ENCODE measurements at regions not wholly inside any gene's neighbourhood (a gene's known extent, or its start where the extent isn't known, plus 50 kb on each side); places are given as distances from the start of the nearest gene placed in this dataset.

DNA sequence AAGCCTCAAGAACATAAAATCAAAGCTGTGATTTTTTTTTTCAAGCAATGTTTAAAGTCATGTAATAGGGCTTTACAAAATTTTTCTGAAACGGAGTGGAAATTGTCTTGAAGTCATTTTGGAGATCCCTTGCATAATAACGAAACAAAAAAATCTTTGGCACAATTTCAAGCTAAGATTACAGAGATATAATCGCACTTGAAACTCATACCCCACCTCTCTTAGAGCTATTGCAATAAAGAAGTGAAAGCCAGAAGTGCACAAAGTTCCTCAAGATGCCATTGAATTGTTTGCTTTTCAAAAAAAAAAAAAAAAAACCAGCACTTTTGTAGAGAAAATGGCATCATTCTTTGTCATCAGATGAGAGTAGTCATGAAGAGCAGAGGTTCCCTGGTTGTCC is 152.3 kb downstream of the PAX3 start:
- no peak for DNase-seq

DNA sequence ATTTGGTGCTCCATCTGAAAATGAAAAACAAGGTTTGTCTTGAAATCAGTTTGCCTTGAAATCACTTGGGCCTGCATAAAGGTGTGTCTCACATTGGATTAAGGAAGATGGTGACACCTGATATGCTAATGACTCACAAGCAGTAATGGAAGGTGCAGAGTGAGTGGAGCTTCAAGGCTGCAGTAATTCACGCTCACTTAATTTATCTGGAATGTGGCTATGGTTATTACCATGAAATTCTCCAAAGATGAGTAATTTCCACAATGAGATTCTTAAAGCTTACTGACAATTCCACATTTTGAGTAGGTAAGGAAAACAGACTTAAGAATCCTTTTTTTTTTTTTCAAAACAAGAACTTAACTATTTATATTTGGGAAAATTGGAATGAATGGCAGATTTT is 156.8 kb downstream of the PAX3 start:
- no peak for DNase-seq

DNA sequence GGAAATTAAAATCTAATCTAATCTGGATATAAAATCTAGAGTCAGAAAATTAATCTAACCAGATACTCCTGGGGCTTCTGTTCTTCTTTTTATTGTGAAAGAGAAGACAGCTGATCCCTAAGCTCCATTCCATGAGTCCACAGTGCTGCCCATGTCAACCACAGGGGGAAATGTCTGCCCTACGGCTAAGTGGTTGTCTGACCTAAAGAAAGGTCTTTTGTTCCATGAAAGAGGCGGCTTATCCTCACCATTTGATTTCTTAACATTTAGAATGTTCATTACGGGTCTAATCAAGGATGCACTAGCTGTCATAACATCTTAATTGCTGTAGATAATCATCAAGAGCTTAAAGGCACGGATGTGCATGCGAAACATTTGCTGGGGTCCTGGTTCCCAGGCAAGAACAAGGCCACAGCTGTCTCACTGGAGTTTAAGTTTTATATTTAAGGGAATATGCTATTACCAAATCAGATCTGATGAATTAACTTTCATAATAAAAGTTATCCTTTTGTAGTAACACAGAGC is 162.6 kb downstream of the PAX3 start:
- DNase-seq, result no peak

GRCh38 chr2:222134654-222135053 is 164.1 kb downstream of the PAX3 start:
- no peak for DNase-seq

DNA sequence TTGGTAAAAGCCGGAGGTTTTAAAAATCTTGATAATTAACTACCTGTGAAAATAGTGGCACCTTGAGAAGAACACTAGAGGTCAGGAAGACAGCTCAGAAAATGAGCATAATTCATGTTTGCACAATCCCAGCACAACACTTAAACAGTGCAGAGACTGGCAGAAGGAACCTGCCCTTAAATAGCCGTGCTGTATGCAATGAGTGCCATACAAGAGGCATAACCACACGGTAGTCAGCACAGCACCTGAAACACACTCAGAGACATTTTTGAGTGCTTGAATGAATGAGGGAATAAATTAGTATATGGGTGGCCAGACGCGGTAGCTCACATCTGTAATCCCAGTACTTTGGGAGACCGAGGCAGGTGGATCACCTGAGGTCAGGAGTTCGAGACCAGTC is 164.9 kb downstream of the PAX3 start:
- DNase-seq, result no peak

- no peak for DNase-seq
Measured at GRCh38 chr2:222130855-222131254, 167.9 kb downstream of the PAX3 start.

DNA sequence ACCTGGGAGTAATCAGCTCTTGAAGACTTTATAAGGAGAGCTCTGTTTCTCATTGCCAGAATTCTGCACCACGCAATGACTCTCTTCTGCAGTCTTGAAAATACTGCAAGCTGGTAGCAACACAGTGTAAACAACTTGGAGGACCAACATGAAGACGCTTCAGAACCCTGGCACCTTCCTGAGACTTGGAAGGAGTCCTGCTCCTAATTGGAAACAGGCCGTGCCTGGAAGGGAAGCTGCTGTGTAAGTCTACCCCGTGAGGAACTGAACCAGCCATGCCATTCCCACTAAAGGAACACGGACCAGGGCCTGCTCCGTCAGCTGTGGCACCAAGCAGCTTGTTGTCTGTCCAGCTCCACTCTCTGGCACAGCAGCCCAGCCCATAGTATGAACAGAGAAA is 171.1 kb downstream of the PAX3 start:
- no peak for DNase-seq

GRCh38 chr2:222120933-222121332 is 177.9 kb downstream of the PAX3 start:
- no peak for DNase-seq

DNA sequence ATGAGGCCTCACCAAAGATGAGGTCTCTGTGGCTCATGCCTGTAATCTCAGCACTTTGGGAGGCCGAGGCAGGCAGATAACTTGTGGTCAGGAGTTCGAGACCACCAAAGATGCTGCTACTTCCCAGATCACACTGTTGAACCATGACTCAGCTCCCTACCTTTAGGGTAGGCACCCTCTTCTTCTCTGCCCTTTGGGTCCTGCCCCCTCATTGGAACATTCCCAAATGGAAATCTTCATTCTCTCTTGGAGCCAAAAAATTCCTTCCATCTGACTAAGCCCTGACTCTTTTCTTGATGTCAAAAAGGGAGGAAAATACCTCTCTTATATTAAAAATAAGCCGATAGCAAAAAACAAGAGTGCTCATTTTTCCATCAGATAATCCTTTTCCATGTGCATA is 183.5 kb downstream of the PAX3 start:
- DNase-seq, result no peak

DNA sequence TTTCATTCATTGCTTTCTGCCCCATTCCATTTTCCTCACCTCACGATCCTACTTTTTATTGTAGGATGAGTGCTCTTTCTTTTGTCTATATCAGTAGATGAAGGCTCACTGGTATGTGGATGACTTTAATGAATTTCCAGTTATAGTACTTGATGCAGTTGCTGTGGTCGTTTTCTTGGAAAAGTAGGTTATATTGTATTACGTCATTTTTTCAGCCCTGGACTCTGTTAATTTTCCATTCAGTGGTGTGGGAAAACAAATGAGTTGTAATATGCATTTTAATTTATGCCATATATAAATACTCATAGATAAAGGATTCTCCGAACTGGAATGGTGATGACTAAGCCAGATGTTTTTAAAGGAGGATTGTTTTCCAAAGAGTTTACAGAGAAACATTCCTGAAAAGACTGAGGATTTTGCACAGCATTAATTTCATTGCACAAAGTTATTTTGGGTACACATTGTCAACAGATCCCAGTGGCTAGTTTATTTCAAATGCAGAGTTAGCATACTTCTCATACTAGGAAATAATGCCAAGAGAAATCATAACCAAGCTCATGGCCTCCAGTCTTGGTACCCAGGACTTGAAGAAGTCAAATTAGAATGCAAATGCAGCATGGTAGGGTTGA is 189.7 kb downstream of the PAX3 start:
- DNase-seq, result no peak

DNA sequence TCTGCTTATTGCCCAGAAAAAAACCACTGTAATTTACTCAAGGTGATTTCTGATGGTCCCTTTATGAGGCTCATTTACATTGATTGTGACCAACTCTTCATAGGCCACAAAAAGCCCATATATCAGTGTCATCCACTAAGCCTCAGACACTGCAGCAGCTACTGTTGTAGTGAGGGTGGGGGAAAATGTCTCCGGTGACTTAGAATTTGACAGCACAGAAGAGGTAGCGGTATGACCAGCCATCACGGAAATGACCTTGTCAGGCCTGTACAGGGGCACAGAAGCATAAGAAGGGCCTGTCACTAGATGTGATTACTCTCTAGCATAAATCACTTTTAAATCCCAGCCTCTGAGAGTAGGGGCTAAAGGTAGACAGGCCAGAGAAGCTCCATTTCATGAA is 190.3 kb downstream of the PAX3 start:
- no peak for DNase-seq

GRCh38 chr2:222105046-222105445 is 193.8 kb downstream of the PAX3 start:
- DNase-seq, result no peak

DNA sequence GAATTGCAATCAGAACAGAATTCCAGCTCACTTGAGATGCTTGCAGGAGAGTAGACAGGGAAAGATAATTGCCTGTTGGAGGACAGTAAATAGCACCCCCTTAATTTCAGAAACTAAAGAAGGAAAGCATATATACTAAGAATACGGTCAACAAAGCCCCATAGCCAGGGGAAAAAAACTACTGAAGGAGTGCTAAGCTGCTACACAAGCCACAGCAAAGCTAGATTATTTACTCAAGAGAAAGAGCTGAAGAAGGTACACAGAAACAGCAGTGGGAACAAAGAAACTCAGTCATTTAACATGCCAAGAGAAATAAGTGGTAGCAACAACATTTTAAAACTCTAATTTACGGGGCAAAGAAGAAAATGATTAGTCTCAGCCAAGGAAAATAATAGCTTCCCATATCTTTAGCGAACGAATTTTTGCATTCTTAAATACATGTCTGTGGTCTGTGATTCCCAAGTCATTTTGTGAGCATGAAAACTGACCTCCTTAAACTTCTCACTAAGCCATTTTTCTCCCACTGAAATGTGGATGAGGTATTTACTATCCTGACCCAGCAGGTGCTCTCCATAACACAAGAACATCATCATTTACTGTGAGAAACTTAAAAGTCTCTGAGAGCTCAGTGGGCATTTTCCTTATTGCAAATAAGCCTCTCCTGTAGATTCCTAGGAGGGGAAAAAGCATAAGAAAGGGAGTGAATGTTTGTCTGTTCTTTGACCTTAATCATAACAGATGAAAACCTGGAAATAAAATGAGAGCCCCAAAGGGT is 196.0 kb downstream of the PAX3 start:
- no peak for DNase-seq

DNA sequence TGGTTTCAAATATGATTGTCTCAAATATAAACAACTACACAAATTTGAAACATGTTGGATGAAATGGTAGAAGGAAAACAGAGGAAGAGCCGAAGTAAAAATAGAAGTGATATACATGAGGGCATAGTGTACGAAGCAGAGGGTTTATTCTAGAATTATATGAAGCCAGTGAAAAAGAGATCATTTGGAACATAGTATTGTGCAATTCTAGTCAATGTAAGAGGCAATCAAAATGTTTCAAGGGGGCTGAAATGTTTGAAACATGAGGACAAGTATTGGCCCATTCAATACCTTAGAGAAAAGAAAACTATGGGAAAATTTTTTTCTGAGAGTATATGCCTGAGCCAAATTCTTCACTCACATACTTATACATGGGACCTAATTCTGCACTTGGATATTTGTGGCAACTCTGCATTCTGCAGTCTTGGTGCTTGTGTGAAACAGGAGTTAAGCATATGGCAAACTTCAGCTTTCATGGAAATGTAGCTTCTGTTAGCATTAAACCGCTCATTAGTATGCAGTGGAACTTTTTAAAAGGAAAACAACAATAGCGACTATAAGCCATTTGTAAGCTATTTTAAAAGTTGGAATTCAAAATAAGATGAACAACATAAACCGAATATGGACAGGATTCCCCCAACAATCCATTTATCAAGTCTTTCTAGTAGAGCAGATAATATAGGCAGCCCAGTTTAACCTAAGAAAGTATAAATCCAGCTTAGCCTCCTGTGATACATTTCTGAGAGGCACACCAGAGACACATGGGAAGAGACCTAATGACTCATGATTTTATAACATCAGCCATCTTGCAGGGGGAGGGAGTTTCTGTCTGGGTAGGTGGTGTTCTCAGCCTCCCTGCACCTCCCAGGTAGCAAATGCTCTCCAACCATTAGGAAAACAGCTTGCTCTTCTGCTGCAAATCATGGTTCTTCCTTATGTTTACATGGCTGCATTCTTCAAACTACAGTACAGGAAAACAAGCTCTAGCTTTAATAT is 197.8 kb downstream of the PAX3 start:
- no peak for DNase-seq

GRCh38 chr2:222088561-222088960 is 210.2 kb downstream of the PAX3 start:
- no peak for DNase-seq

DNA sequence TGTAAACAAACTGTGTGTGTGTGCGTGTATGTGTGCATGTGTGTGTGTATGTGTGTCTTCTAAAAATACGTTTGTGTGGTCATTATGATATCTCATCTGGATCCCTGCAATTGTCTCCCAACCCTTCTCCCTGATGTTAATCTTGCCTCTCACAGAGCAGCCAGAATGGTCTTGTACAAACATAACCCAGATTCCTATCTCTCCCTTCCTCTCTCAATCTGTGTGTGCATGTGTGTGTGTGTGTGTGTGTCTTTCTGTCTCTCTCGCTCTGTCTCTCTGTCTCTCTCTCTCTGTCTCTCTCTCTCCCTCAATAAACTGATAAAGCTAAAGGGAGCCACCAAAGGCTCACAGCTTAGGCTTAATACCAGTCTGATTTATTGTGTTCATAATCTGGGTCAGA is 210.8 kb downstream of the PAX3 start:
- no peak for DNase-seq

- no peak for DNase-seq
Measured at GRCh38 chr2:222082201-222082600, 216.6 kb downstream of the PAX3 start.

GRCh38 chr2:222080141-222080540 is 218.7 kb downstream of the PAX3 start:
- no peak for DNase-seq

DNA sequence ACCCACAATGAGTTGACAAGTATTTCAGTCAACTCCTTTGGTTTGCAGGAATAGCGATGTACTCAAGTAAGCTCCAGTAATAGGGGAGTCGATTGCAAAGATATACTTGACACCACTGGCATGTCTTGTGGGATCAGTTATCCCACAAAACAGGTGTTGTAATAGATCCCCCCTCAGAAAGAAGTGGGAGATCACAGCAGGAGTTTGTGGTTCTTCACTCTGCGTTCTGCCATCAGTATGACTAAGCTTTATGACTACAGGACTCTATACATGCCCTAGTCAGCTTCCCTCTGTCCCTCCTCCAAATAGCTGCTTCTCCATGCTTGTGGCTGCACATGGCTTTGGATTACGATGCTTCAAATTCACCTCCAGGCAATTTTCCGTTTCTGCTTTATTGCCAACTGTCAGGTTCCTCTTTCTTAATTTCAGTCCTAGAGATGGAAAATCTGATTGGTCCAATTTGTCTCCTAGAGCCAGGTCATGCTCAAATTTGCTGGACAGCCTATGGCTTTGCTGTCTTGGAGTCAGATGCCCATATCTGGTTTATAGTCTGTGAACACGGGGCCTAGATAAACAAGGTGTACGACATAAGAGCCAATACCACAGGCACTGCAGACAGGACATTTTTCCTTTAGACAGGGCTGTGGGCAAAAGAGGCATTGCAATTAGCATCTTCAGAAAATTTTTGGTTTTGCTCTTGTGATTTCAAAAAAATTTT is 221.7 kb downstream of the PAX3 start:
- DNase-seq, result no peak

- no peak for DNase-seq
Measured at GRCh38 chr2:222074674-222075073, 224.1 kb downstream of the PAX3 start.

DNA sequence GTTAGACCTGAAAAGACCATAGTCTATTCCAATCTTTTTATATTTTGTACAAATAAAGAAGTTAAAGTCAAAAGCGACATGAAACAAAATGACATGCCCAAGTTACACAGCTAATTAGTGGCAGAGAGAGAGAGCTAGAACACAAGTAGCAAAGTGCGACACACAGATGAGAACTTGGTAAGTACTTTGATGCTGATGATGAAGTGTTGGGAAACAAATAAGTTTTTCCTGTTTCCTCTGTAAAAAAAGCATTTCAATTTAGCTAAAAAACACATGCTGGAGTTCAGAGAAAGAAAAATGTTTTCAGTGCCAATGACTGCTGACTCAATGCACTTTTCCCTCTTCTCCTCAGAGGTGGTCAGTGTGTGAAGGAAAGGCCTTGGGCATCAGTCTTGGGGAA is 226.9 kb downstream of the PAX3 start:
- no peak for DNase-seq

DNA sequence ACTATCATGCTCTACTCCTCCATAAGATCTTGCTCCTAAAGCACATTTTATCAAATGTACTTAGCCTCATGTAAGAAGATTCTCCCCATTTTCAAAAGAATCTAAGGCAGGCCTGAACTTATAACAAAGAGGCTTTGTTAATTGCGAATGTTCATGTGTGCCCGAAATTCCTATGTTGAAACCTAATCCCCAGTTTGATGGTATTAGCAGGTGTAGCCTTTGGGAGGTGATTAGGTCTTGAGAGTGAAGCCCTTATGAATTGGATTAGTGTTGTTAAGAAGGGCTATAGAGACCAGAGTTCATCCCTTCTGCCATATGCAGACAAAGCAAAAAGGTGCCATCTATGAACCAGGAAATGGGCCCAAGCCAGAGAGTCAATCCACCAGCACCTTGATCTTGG is 234.5 kb downstream of the PAX3 start:
- DNase-seq, result no peak
